Esophagus muscularis mucosa (tissue), 4 donors: ENCODE measurements at regions not wholly inside any gene's neighbourhood (a gene's known extent, or its start where the extent isn't known, plus 50 kb on each side); places are given as distances from the start of the nearest gene placed in this dataset.

Experiments used
- DNase-seq: peaks from one replicate; pipeline ENCODE4 v3.0.0-alpha.2; 2017; ENCODE audit errors: extremely low spot score
- H3K27ac ChIP-seq, 4 donors: fragments of 200-600 bp; sonication (generic); replicated peaks in 1 of 4; 1 replicate in 3 of 4; 2 replicates in 1 of 4; pipeline ENCODE4 v1.5.1; 2016 to 2019; ENCODE audit warnings: mild to moderate bottlenecking in 1 of 4
- H3K27me3 ChIP-seq, 4 donors: fragments of 200-600 bp; sonication (generic); one replicate each; pipeline versions ENCODE4 v1.5.1 to v1.6.0; 2016 to 2019
- H3K36me3 ChIP-seq, 4 donors: fragments of 200-600 bp; sonication (generic); one replicate each; pipeline ENCODE4 v1.5.1; 2016 to 2019
- H3K4me1 ChIP-seq, 4 donors: fragments of 200-600 bp; sonication (generic); one replicate each; pipeline ENCODE4 v1.5.1; 2016 to 2019
- H3K4me3 ChIP-seq, 4 donors: fragments of 200-600 bp; sonication (generic); 1 replicate in 2 of 4; 2 replicates in 2 of 4; pipeline ENCODE4 v1.5.1; 2016 to 2019; ENCODE audit warnings: mild to moderate bottlenecking in 4 of 4, moderate library complexity in 1 of 4
- H3K9me3 ChIP-seq, 4 donors: fragments of 200-600 bp; sonication (generic); 1 replicate in 3 of 4; 2 replicates in 1 of 4; pipeline ENCODE4 v1.5.1; 2016 to 2019
- EP300 ChIP-seq: sonication (generic); formaldehyde crosslinking; IDR thresholded peaks from one replicate; pipeline ENCODE4 v1.6.1; 2017; ENCODE audit warnings: antibody characterized with exemption
- POLR2A ChIP-seq: fragments of 450-650 bp; IDR thresholded peaks from one replicate; pipeline ENCODE4 v1.6.1; 2017; ENCODE audit warnings: antibody characterized with exemption, moderate library complexity, mild to moderate bottlenecking, low read depth
- POLR2AphosphoS5 ChIP-seq, 2 donors: sonication (generic); formaldehyde crosslinking; IDR thresholded peaks; one replicate each; pipeline ENCODE4 v1.6.1; 2017; ENCODE audit warnings: antibody characterized with exemption in 2 of 2
- WGBS: methylation state at CpG from one replicate; pipeline ENCODE4 v1.1.5; 2018; 5-methylcytosine and 5-hydroxymethylcytosine counted together
- intact Hi-C: fragments of 100-400 bp; cut with DNase I; formaldehyde crosslinking; loops from one replicate; pipeline ENCODE4 v1.15.1; 2023
- TF ChIP-seq, protein P1 (sequence below), 3 experiments: fragments of 200-600 bp in 2 of 3; fragments of 450-650 bp in 1 of 3; sonication (generic) in 2 of 3; IDR thresholded peaks; one replicate each; pipeline ENCODE4 v1.5.1; 2017 to 2019; ENCODE audit warnings: antibody characterized with exemption in 3 of 3, mild to moderate bottlenecking in 2 of 3, moderate library complexity in 1 of 3

DNA sequence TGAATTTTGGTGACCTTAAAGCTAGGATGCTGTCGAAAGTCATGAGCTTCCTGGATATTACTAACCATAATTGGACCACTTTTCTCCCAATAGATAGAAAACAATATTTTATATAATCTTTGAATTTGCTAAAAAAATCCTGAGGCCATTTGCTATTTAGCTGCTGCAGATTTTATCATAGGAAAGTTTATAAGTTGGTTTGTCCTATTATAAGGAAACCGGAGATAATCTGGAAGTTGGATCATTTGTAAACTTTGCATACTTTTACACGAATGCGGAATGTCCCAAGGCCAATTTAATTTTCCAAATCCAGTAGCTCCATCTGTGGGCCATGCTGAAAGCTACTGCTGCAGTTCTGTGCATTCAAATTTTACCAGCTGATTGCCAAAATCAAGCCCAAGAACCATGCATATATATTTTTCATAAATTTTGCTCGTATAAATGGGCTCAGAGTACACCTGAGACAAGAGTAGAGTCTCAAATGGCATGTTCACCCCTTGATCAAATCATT is 378.3 kb downstream of the FAM181B start:
- TF ChIP-seq POLR2A (no peak), POLR2AphosphoS5 (IDR thresholded peaks at IDR 0.05) (no peak), EP300 (no peak)
- TF ChIP-seq, protein P1, sequence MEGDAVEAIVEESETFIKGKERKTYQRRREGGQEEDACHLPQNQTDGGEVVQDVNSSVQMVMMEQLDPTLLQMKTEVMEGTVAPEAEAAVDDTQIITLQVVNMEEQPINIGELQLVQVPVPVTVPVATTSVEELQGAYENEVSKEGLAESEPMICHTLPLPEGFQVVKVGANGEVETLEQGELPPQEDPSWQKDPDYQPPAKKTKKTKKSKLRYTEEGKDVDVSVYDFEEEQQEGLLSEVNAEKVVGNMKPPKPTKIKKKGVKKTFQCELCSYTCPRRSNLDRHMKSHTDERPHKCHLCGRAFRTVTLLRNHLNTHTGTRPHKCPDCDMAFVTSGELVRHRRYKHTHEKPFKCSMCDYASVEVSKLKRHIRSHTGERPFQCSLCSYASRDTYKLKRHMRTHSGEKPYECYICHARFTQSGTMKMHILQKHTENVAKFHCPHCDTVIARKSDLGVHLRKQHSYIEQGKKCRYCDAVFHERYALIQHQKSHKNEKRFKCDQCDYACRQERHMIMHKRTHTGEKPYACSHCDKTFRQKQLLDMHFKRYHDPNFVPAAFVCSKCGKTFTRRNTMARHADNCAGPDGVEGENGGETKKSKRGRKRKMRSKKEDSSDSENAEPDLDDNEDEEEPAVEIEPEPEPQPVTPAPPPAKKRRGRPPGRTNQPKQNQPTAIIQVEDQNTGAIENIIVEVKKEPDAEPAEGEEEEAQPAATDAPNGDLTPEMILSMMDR (IDR thresholded peaks at IDR 0.05), result no peak
- Histone ChIP-seq H3K27me3 (no peaks in the 10 kb centered on the region), H3K9me3 (peaks cover 0 to 5% (median 0%) of the 10 kb centered on the region in 4 donors), H3K4me1 (no peaks in the 10 kb centered on the region), H3K4me3 (no peak overlapping the region), H3K27ac (no peak overlapping the region), H3K36me3 (no peaks in the 10 kb centered on the region)
- intact Hi-C loops, result no loop called here
- 79% methylated on average over 5 of the region's 5 CpGs for WGBS
- no peak for DNase-seq

DNA sequence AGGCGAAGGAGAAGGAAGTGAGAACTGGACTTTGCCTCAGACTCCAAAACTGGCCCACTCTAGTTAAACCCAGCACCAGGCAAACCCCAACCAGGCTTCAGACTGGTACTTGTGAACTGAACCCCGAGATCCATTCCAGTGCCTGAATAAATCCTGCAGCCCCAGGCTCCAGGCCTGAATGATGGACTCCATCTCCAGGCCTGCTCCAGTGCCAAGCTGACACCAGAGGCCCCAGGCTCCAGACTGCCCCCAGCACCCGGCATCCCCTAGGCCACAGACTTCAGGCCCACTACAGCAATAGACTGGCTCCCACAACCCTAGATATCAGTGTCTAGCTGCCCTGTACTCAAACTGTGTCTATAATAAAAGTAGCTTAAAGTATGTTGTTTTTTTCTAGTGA is 406.8 kb downstream of the FAM181B start:
- Histone ChIP-seq H3K4me3 (no peak overlapping the region), H3K36me3 (no peaks in the 10 kb centered on the region), H3K4me1 (no peaks in the 10 kb centered on the region), H3K27me3 (no peaks in the 10 kb centered on the region), H3K9me3 (no peaks in the 10 kb centered on the region), H3K27ac (no peak overlapping the region)
- intact Hi-C loops, result no loop called here
- DNase-seq, result no peak
- 91% methylated on average over 3 of the region's 3 CpGs for WGBS
- TF ChIP-seq POLR2A (no peak), POLR2AphosphoS5 (IDR thresholded peaks at IDR 0.05) (no peak), EP300 (no peak)
- TF ChIP-seq, protein P1 (IDR thresholded peaks at IDR 0.05), result no peak

DNA sequence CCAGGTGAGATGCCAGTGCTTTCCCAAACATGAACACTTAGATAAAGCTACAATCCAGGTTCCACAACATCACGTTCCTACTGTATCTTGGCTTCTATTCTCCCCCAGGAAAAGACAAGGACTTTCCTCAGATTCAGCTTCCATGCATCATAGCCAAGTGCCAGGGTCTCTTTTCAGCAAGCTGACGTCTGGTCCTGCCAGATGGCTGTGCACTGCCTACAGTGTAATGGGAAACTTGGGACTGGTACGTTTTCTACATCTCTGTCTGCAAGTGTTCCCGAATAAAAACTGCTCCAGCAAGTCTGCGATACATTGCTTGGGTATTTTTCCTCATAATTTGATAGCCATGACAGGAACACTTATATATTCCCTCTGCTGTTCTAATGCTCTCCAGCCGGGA is 412.5 kb downstream of the FAM181B start:
- H3K27ac ChIP-seq, result no peak overlapping the region
- no peaks in the 10 kb centered on the region for H3K9me3 ChIP-seq
- H3K4me3 ChIP-seq, result no peak overlapping the region
- H3K36me3 ChIP-seq, result no peaks in the 10 kb centered on the region
- no peaks in the 10 kb centered on the region for H3K27me3 ChIP-seq
- no peaks in the 10 kb centered on the region for H3K4me1 ChIP-seq
- 78% methylated on average over 6 of the region's 6 CpGs for WGBS
- no peak for TF ChIP-seq EP300
- TF ChIP-seq, protein P1 (IDR thresholded peaks at IDR 0.05), result no peak
- TF ChIP-seq POLR2AphosphoS5 (IDR thresholded peaks at IDR 0.05), result no peak
- no peak for TF ChIP-seq POLR2A
- intact Hi-C loops, result no loop called here
- no peak for DNase-seq

DNA sequence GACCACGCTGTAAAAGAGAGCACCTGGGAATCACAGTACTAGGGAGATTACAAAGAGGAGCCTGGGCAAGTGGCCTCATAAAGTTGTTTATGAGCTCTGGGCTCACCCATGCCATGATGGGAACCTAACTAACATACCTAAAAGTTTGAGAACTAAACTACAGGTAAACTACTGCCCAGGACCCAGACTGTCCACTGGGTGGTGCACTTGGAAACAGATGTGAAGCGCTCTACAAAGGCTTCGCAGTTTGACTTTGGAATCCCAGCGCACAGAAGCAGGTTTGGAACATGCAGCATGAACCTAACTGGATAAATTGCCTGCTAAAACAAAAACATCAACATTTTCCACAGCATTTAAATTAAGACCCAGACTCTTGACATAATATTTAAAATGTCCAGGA is 418.6 kb downstream of the FAM181B start:
- Histone ChIP-seq H3K4me1 (no peaks in the 10 kb centered on the region), H3K27ac (no peak overlapping the region), H3K9me3 (no peaks in the 10 kb centered on the region), H3K27me3 (no peaks in the 10 kb centered on the region), H3K4me3 (no peak overlapping the region), H3K36me3 (no peaks in the 10 kb centered on the region)
- no peak for DNase-seq
- intact Hi-C loops, result no loop called here
- WGBS, result 25% methylated on average over 4 of the region's 4 CpGs
- TF ChIP-seq, protein P1 (IDR thresholded peaks at IDR 0.05), result peak; percentile 13 to 41 (median 15)
- TF ChIP-seq POLR2A, result no peak

DNA sequence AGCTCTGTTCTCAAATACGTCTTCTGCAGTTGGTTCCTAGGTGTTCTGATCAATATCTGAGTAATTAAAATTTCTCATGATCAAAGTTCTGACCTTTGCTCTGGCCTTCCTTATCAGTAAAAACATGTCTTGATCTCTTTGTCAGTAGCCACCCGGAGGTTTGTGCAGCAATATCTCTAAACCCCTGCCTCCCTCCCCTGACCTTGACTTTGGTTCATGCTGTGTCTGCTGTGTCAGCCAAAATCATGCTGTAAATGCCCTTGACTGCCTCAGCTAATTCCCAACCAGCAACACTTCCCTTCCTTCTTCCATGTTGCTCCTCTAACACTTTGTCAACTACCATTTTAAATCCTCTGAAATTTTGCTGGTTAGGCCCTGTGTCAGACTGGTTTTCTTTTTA is 424.7 kb downstream of the FAM181B start:
- Histone ChIP-seq H3K4me3 (no peak overlapping the region), H3K4me1 (no peaks in the 10 kb centered on the region), H3K9me3 (no peaks in the 10 kb centered on the region), H3K27me3 (no peaks in the 10 kb centered on the region), H3K27ac (no peak overlapping the region), H3K36me3 (no peaks in the 10 kb centered on the region)
- no peak for TF ChIP-seq POLR2A
- TF ChIP-seq, protein P1 (IDR thresholded peaks at IDR 0.05), result no peak
- no peak for TF ChIP-seq POLR2AphosphoS5 (IDR thresholded peaks at IDR 0.05)
- WGBS, result 66% methylated on average over 2 of the region's 2 CpGs
- no peak for DNase-seq
- intact Hi-C loops, result no loop called here
